GM23338 (cell line): ENCODE measurements at regions not wholly inside any gene's neighbourhood (a gene's known extent, or its start where the extent isn't known, plus 50 kb on each side); places are given as distances from the start of the nearest gene placed in this dataset.

Experiments used
- ATAC-seq: fragments of 200-7000 bp; cut with Tn5 transposase; 3 replicates; pipeline ENCODE4 v1.9.1; 2020
- DNase-seq: peaks from one replicate; pipeline ENCODE4 v3.0.0-alpha.2; 2015; ENCODE audit warnings: low spot score
- H2AFZ ChIP-seq: fragments of 200-600 bp; sonication (generic); 2 replicates; pipeline ENCODE4 v1.8.0; 2016; ENCODE audit warnings: antibody characterized with exemption, mild to moderate bottlenecking, moderate library complexity
- H3F3A ChIP-seq: fragments of 200-600 bp; sonication (generic); replicated peaks from 2 replicates; pipeline ENCODE4 v1.8.0; 2017; ENCODE audit warnings: antibody characterized with exemption, mixed run types, low read depth
- H3K27ac ChIP-seq: fragments of 200-600 bp; sonication (generic); 2 replicates; pipeline ENCODE4 v1.6.1; 2016; ENCODE audit warnings: low read depth
- H3K27me3 ChIP-seq: fragments of 200-600 bp; sonication (generic); 2 replicates; pipeline ENCODE4 v1.8.0; 2016; ENCODE audit warnings: mild to moderate bottlenecking, mixed run types, moderate library complexity; ENCODE audit not compliant: insufficient read depth
- H3K36me3 ChIP-seq: fragments of 200-600 bp; sonication (generic); 2 replicates; pipeline ENCODE4 v1.8.0; 2016; ENCODE audit warnings: mild to moderate bottlenecking; ENCODE audit not compliant: insufficient read depth
- H3K4me1 ChIP-seq: fragments of 200-600 bp; sonication (generic); 2 replicates; pipeline ENCODE4 v1.8.0; 2016; ENCODE audit warnings: mild to moderate bottlenecking, moderate library complexity; ENCODE audit not compliant: insufficient read depth
- H3K4me2 ChIP-seq: fragments of 200-600 bp; sonication (generic); 2 replicates; pipeline ENCODE4 v1.7.1; 2017; ENCODE audit warnings: mixed run types
- H3K4me3 ChIP-seq: fragments of 200-600 bp; sonication (generic); 2 replicates; pipeline ENCODE4 v1.6.1; 2016; ENCODE audit warnings: mixed run types
- H3K79me2 ChIP-seq: fragments of 200-600 bp; sonication (generic); replicated peaks from 2 replicates; pipeline ENCODE4 v1.8.0; 2017; ENCODE audit warnings: mild to moderate bottlenecking; ENCODE audit not compliant: insufficient read depth
- H3K9me2 ChIP-seq: fragments of 200-600 bp; sonication (generic); 2 replicates; pipeline ENCODE4 v1.8.0; 2017; ENCODE audit not compliant: insufficient read depth
- H4K20me1 ChIP-seq: fragments of 200-600 bp; sonication (generic); replicated peaks from 2 replicates; pipeline ENCODE4 v1.8.0; 2017; ENCODE audit warnings: mild to moderate bottlenecking; ENCODE audit not compliant: insufficient read depth
- H3K27ac Mint-ChIP-seq: 2 replicates; pipeline ENCODE4 v1.8.0; 2020; ENCODE audit warnings: inconsistent platforms, mild to moderate bottlenecking, moderate library complexity, mixed read lengths
- H3K27me3 Mint-ChIP-seq: 3 replicates; pipeline ENCODE4 v1.8.0; 2022; ENCODE audit warnings: low read depth, mild to moderate bottlenecking, moderate library complexity, mixed read lengths, inconsistent platforms; ENCODE audit not compliant: insufficient read depth, poor library complexity
- H3K36me3 Mint-ChIP-seq: 3 replicates; pipeline ENCODE4 v1.8.0; 2021; ENCODE audit warnings: low read depth, mild to moderate bottlenecking, inconsistent platforms, moderate library complexity, mixed read lengths
- H3K4me1 Mint-ChIP-seq: 3 replicates; pipeline ENCODE4 v1.8.0; 2020; ENCODE audit warnings: mild to moderate bottlenecking, inconsistent platforms, mixed read lengths
- H3K4me3 Mint-ChIP-seq: 3 replicates; pipeline ENCODE4 v1.8.0; 2021; ENCODE audit warnings: moderate library complexity, mild to moderate bottlenecking, inconsistent platforms, mixed read lengths
- H3K9me3 Mint-ChIP-seq: 3 replicates; pipeline ENCODE4 v1.8.0; 2020; ENCODE audit warnings: moderate library complexity, mild to moderate bottlenecking, inconsistent platforms, mixed read lengths
- CREB1 ChIP-seq: fragments of 250-450 bp; sonication (Bioruptor Pico); IDR thresholded peaks from 2 replicates; pipeline ENCODE4 v1.5.0; 2020; ENCODE audit warnings: low read depth, mild to moderate bottlenecking, moderate library complexity
- CTCF ChIP-seq, 2 experiments: fragments of 200-600 bp in 1 of 2; sonication (generic) in 1 of 2; conservative IDR thresholded peaks; 2 replicates each; pipeline versions ENCODE4 v1.5.1 to v1.6.1; 2016 to 2017; ENCODE audit warnings: antibody characterized with exemption in 2 of 2, low read depth in 2 of 2, mild to moderate bottlenecking in 2 of 2, moderate library complexity in 1 of 2
- EZH2 ChIP-seq: fragments of 200-600 bp; sonication (generic); IDR thresholded peaks from one replicate; pipeline ENCODE4 v1.8.0; 2017; ENCODE audit warnings: antibody characterized with exemption, mild to moderate bottlenecking, low read depth; ENCODE audit not compliant: unreplicated experiment
- EZH2phosphoT487 ChIP-seq: fragments of 200-600 bp; sonication (generic); IDR thresholded peaks from one replicate; pipeline ENCODE4 v1.8.1; 2018; ENCODE audit warnings: antibody characterized with exemption; ENCODE audit not compliant: unreplicated experiment
- NANOG ChIP-seq: IDR thresholded peaks from 2 replicates; pipeline ENCODE4 v1.6.1; 2016; ENCODE audit warnings: antibody characterized with exemption, borderline replicate concordance
- POLR2AphosphoS5 ChIP-seq: IDR thresholded peaks from 2 replicates; pipeline ENCODE4 v1.6.1; 2016; ENCODE audit warnings: antibody characterized with exemption, low read depth
- STAT1 ChIP-seq: IDR thresholded peaks from one replicate; pipeline ENCODE4 v1.6.1; 2016; ENCODE audit warnings: antibody characterized with exemption; ENCODE audit not compliant: unreplicated experiment
- ZNF462 ChIP-seq: fragments of 250-450 bp; sonication (Bioruptor Pico); IDR thresholded peaks from 2 replicates; pipeline ENCODE4 v1.5.0; 2020; ENCODE audit warnings: mild to moderate bottlenecking, moderate library complexity
- TF ChIP-seq, protein P1 (sequence below): IDR thresholded peaks from one replicate; pipeline ENCODE4 v1.6.1; 2018; ENCODE audit warnings: antibody characterized with exemption; ENCODE audit not compliant: unreplicated experiment
- TF ChIP-seq, protein P2 (sequence below): IDR thresholded peaks from 2 replicates; pipeline ENCODE4 v1.6.1; 2016; ENCODE audit warnings: antibody characterized with exemption

DNA sequence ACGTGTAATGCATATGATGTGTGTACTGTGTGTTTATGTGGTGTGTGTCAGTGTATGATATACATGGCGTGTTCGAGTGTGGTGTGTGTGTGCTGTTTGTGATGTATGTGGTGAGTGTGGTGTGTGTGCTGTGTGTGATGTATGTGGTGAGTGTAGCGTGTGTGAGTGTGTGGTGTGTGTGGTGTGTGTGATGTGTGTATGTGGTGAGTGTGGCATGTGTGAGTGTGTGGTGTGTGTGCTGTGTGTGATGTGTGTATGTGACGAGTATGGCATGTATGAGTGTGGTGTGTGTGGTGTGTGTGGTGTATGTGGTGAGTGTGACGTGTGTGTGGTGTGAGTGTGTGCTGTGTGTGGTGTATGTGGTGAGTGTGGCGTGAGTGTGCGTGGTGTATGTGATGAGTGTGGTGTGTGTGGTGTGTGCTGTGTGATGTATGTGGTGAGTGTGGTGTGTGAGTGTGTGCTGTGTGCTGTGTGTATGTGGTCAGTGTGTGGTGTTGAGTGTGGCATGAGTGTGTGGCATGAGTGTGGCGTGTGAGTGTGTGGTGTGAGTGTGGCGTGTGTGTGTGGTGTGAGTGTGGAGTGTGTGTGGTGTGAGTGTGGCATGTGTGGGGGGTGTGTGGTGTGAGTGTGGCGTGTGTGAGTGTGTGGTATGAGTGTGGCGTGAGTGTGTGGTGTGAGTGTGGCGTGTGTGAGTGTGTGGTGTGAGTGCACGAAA, 56.8 kb upstream of the CKS2 start:
- Histone ChIP-seq H3K36me3 (no peaks in the 10 kb centered on the region), H3K4me1 (no peaks in the 10 kb centered on the region), H2AFZ (no peak overlapping the region), H4K20me1 (no peaks in the 10 kb centered on the region), H3K4me2 (no peak overlapping the region), H3K9me2 (peaks cover 11% of the 10 kb centered on the region; the same call in 1 of the 2 replicates), H3K4me3 (no peak overlapping the region), H3K27ac (no peak overlapping the region), H3K27me3 (no peaks in the 10 kb centered on the region), H3K79me2 (no peaks in the 10 kb centered on the region), H3F3A (peaks cover 4% of the 10 kb centered on the region; the same call in 1 of the 2 replicates)
- Mint-ChIP-seq H3K36me3 (no peaks in the 10 kb centered on the region), H3K27me3 (no peaks in the 10 kb centered on the region), H3K4me1 (no peaks in the 10 kb centered on the region), H3K4me3 (no peak overlapping the region), H3K27ac (no peak overlapping the region), H3K9me3 (no peaks in the 10 kb centered on the region)
- ATAC-seq (no peak), DNase-seq (no peak)
- TF ChIP-seq ZNF462 (CRISPR knock-in tag) (no peak), CREB1 (no peak), CTCF (conservative IDR thresholded peaks at IDR 0.05; ENCODE audit: low read depth in 2 of 2) (no peak), POLR2AphosphoS5 (no peak), EZH2 (no peak), STAT1 (no peak), EZH2phosphoT487 (no peak), NANOG (no peak)
- TF ChIP-seq, protein P1, sequence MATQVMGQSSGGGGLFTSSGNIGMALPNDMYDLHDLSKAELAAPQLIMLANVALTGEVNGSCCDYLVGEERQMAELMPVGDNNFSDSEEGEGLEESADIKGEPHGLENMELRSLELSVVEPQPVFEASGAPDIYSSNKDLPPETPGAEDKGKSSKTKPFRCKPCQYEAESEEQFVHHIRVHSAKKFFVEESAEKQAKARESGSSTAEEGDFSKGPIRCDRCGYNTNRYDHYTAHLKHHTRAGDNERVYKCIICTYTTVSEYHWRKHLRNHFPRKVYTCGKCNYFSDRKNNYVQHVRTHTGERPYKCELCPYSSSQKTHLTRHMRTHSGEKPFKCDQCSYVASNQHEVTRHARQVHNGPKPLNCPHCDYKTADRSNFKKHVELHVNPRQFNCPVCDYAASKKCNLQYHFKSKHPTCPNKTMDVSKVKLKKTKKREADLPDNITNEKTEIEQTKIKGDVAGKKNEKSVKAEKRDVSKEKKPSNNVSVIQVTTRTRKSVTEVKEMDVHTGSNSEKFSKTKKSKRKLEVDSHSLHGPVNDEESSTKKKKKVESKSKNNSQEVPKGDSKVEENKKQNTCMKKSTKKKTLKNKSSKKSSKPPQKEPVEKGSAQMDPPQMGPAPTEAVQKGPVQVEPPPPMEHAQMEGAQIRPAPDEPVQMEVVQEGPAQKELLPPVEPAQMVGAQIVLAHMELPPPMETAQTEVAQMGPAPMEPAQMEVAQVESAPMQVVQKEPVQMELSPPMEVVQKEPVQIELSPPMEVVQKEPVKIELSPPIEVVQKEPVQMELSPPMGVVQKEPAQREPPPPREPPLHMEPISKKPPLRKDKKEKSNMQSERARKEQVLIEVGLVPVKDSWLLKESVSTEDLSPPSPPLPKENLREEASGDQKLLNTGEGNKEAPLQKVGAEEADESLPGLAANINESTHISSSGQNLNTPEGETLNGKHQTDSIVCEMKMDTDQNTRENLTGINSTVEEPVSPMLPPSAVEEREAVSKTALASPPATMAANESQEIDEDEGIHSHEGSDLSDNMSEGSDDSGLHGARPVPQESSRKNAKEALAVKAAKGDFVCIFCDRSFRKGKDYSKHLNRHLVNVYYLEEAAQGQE: no peak
- TF ChIP-seq, protein P2, sequence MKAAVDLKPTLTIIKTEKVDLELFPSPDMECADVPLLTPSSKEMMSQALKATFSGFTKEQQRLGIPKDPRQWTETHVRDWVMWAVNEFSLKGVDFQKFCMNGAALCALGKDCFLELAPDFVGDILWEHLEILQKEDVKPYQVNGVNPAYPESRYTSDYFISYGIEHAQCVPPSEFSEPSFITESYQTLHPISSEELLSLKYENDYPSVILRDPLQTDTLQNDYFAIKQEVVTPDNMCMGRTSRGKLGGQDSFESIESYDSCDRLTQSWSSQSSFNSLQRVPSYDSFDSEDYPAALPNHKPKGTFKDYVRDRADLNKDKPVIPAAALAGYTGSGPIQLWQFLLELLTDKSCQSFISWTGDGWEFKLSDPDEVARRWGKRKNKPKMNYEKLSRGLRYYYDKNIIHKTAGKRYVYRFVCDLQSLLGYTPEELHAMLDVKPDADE: no peak
